NCI-H187 (cell line): ENCODE measurements at regions not wholly inside any gene's neighbourhood (a gene's known extent, or its start where the extent isn't known, plus 50 kb on each side); places are given as distances from the start of the nearest gene placed in this dataset.

Experiments
- DNase-seq, 2 experiments: peaks; one replicate each; lab custom pipeline; 2025; lab: John Stamatoyannopoulos, UW

DNA sequence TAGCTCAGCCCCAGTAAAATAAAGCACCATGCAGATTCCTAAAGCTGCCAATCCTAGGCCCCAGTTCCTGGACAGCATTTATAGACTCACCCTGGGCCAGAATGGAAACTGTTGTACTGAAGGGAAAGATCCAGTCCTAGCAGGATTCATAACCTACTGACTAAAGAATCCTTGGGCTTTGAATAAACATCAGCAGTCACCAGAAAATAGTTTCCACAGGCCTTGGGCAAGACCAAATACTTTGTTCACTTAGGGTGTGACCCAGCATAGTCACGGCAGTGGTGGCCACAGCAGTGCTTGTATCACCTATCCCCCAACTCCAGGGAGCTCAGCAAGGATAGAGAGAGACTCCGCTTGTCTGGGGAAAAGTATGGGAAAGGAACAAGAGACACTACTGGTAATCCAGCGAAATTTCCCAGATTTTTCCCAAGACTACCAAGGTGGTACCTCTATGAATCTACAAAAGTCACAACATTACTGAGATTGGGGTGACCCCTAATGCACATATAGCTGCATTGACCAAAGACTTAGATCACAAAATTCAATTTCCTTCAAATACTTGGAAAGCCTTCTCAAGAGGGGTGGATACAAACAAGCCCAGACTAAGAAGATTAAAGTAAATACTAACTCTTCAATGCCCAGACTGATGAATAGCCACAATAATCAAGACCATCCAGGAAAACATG is 748.1 kb upstream of the LRATD1 start:
- no peak for DNase-seq

DNA sequence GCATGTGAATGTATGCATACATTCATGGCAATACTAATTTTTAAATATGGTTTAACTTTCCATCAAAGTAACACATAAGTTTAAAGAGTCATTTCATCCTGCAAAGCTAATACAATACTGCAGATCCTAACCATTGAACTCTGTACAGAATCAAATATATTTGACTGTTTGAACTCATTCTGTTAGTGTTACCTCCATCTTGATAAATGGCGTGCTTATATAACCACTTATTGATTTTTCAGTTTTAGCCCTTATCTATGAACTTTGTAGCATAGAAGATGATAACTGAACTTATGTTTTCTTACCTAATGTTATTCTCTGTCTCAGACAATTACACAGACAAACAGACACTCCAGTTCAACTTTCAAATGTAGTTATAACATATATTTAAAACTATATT is 731.0 kb upstream of the LRATD1 start:
- DNase-seq, result no peak

DNA sequence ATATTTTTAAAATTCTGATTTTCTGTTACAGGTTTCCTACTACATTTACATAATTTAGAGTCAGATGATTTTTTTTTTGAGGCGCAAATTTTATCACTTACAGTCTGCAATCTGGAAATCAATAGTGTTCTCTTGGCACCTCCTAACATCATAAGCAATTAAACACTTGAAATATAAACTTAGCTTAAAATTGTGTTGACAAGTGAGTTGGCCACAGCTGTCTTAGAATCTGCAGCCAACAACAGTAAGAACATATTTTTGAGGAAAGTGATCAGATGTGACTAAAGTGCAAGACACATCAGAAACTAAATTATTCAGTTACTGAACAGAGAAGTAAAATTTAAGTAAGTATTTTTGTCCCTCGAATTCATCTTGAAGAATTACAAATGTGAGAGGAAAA is 726.7 kb upstream of the LRATD1 start:
- no peak for DNase-seq

DNA sequence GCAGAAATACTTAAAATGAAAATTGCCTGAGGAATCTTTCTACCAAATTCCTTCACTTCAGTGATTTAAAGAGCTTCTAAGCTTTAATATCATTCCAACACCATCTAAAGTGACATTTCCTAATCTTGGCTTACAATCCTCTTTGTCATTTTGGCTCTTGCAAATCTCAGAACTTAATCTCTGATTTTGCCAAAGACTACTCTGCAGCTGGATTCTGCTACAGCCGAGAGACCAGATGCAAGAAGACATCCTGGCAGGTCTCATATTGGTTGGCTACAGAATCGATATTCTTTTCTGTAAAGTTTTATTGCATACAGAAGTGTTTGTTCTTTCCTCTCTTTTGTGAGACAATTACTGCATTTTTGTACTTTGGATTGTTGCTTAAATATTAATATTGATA is 716.5 kb upstream of the LRATD1 start:
- no peak for DNase-seq

DNA sequence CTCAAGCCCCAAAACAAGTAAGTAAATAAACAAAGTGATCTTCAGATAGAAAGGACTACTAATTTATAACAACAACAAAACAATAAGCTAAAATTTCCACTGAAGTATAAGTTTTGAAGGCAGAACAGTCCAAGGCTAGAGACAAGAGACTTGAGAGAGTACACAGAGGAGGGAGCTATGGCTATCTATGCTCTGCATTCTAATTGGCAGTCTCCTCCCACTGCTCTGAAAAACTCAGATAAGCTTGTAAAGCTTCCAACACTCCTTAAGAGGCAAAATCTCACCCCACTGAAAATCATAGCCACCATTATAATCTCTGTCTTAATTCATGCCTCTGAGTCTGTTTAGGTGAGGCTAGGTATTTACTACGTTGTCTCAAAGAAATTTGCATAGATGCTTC is 714.6 kb upstream of the LRATD1 start:
- no peak for DNase-seq

DNA sequence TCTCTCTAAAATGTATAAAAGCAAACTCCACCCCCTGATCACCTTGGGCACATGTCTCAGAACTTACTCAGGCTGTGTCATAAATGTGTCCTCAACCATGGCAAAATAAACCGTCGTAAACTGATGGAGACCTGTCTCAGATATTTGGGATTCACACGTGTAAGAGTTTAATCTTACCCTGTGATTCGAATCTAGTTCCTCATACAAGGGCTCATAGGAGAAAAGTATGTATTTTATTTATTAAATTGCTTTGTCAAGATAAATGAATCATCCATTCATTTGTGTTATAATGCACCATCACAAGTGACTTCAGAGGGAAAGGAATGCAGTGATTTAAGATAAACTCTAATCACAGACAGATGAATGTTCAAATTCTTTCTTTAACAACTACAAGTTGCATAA is 712.5 kb upstream of the LRATD1 start:
- no peak for DNase-seq

DNA sequence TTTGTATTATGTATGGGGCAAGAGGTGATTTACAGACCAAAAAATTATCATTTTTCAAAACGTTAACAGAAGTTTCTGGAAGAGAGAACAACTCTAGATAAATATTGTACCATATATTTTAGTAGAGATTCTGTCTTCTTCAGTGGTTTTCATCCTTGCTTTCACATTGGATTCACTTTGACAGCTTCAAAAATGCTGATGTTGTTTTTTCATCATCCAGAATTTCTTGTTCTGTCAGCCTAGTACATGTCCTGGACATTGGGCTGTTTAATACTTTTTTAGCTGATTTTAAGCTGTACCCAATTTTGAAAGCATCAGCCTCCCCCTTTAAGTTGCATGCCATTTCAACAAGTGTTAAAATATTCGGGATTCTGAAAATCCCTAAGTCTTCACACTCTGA is 711.3 kb upstream of the LRATD1 start:
- no peak for DNase-seq

DNA sequence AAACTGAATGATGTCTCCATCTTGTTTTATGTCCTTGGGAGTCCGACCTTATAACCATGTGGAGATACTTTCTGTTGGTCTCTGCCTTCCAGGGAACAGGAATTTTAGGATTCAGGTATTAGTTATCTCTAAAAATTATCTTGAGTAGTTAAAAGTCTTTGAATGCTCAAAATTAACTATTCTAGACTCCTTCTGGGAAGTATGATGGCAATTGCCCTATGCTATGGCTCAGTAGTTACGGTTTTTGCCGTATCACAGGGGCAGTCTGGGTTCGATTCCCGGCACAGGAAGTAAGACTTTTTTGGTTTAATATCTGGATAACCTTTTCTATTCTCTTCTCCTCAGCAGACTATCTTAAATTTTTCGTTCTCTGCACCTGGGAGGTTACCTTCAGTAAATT is 708.7 kb upstream of the LRATD1 start:
- DNase-seq, result no peak

DNA sequence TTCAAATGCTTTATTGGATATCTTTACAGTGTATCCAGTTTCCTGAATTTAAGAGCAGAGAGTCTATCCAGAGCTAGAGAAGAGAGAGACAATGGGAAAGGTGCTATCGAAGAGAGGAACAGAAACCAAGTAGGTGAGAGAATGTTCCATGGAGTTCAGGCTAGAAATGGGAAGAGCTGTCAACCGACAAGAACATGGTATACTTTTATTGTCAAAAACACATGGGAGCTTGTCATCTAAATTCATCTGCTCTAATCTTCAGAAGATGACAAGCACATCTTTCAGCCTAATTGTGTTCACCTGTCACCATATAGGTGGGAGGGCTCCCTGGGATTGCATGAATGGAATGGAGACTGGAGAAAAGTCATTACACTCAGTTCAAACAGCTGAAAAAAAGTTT is 690.4 kb upstream of the LRATD1 start:
- no peak for DNase-seq

DNA sequence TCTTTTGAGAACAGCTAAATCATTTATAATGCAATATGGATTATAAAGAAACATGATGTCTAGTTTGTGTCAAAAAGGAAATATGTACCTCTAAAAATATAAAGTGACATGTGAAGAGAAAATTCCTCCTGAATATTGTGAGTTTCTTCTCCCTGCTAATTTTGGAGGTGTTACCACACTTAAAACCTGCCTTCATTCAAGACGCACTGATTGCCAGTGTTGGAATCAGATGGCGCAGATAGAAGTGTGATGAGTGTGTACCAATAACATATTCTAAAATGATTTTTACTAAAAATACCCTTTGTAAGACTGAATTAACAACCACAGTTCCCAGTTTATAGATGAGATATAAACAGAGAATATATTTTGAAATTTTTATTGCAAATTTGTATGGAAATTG is 681.8 kb upstream of the LRATD1 start:
- no peak for DNase-seq

DNA sequence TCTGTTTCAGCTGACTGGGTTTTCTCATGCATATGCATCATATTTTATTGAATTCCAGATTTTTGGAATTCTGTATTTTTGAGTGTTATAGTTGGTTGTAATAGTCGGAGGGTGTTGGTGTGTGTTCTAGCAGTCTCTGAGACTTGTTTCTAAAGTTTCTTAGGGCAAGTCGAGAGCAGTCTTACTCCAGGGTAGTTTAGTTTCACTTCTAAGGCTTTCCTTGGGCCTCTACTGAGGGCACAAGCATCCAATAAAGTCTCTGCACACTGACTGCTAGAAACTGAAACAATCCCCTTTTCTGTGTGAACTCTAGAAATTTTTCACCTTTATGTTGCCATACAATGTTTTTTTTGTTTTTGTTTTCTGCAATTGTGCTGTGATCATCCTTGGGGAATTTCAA is 663.7 kb upstream of the LRATD1 start:
- no peak for DNase-seq

DNA sequence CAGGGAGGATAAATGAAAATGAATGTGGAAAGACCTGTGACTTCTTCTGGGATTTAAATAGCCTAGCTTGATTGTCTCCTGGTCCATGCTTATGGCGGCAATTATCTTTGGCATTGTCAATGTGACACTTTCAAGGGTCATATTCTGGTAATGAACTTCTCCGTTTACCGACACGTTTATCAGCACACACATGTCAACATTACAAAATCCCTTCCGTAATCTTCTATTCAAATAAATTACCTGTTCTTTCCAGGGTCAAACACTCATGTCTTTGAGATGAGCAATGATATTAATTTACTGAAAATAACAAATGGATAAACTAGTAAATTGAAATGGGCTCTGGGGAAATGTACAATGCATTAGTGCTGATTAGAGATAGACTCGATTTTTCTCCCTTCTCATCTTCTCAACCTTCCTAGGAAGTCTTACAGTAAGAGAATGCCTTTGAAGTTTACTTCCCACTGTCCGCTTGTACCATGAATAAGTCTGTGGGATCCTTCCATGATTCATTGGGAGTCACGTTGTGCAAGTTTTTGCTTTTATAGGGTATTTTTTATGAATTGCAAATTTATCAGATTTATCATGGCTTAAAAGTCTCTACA is 646.3 kb upstream of the LRATD1 start:
- DNase-seq, result no peak

DNA sequence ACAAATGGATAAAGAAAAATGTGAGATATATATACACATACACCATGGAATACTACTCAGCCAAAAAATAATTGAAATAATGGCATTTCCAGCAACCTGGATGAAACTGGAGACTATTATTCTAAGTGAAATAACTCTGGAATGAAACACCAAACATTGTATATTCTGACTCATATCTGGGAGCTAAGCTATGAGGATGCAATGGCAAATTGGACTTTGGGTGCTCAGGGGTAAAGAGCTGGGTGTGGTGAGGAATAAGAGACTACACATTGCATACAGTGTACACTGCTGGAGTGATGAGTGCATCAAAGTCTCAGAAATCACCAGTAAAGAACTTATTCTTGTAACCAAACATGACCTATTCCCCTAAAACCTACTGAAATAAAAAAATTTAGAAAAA is 636.0 kb upstream of the LRATD1 start:
- no peak for DNase-seq

DNA sequence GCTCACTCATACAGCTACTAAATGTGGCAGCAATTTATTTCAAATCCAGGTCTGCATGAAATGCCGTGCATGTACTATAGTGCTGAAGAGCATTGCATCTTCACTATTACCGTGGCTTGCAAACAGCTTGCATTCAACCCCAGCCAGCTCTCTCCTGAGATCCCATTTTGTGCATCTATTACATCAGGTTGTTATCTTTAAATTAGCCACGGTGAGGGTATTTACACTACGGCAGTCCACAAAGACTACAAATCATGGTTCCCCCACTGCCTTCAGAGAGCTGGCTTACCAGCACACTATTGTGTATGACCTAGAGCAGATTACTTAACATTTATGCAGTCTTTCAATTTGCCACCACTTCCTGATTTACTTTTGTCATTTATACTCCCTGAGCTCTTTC is 621.3 kb upstream of the LRATD1 start:
- DNase-seq, result no peak

DNA sequence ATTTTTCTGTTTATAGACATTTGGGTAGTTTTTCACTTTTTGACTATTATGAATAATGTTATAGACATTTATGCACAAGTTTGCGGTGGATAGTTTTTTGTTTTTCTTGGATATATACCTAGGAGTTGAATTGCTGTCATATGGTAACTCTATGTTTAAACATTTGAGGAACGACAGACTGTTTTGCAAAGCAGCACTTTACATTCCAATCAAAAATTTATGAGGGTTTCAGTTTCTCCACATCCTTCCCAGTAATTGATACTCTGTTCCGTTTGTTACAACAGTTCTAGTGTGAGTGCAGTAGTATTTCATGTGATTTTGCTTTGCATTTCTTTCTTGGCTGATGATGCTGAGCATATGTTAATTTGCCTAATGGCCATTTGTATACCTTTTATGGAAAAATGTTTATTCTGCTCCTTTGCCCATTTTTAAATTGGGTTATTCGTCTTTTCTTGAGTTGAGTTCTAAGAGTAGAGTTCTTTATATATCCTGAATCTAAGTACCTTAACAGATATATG is 617.3 kb upstream of the LRATD1 start:
- DNase-seq, result no peak

DNA sequence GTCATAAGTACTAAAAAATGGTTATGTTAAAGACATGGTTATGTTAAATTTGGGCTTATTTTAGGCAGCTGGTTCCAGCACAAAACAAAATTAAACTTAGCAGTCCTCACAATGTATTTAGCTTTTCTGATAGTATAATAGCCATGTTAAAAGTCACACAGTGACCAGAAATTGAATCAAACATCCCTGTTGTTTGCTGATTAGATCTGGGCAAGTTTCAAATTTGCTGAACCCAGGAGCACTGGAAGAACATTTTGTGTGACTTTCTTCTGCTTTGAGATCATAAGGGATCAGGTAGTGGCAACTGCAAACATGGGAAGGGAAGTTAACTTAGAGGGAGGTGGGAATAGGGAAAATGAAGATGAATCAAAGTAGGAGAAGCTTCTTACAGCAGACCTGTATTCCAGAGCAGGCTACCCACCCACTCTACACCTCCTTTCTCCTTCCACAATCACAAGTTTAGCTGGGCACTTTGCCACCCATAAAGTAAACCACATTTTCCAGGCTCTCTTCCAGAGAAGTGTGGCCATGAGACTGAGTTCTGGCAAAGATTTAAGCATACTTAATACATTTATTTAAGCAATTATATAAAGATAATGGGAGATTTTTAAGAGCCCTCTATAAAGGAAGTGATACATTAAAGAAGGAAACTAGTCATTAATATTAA is 616.1 kb upstream of the LRATD1 start:
- no peak for DNase-seq

DNA sequence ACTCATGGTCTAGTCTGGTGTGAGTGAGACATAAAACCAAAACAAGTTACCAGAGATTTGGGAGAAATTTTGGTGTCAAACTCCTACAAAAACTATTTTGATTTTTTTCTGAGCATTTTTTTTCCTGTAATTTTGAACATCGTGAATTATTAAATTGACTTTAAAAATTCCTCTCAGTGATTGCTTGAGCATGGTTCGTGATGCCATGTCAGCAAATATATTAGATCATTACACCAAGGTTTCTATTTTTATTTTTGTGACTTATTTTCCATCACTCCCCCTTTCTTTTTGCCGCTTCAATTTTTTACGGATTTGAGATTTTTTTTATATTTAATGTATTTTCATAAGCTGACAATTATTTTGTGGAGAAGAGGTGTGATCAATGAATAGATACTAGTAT is 613.9 kb upstream of the LRATD1 start:
- no peak for DNase-seq

DNA sequence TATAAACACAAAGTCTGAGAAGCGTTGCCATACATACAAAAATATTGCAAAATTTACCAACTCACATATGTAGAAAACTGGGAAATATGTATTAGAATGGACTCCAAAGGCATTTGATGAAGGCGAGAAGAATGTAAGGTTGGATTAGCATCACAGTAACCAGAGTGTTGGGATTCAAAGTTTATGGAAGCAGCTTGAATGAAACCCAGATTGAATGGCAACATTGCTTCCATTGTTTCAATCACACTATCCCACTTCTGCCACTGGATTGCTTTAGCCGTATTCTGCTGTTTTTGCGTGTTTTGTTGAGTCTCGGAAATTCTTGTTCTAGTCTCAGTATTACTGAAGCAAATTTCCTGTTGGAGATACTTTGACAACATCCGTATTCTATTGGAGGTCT is 609.0 kb upstream of the LRATD1 start:
- DNase-seq, result no peak

DNA sequence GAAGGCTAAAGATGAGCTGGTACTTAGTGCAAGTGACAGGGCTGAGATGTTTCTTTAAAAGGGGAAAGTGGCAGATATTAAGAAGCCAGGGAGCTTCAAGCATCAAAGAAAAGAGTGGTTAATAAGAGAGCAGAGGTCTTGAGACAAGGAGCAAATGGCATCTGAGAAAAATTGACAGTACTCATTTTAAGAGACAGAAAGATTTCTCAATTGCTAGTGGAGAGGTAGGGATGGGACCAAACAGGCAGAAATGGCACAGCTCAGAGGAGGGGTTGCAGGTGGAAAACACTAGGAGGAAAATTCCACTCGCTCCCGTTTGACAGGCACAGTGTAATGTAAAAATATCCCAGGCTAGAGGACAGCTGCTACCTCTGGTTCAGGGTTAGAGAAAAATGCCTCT is 593.4 kb upstream of the LRATD1 start:
- no peak for DNase-seq

DNA sequence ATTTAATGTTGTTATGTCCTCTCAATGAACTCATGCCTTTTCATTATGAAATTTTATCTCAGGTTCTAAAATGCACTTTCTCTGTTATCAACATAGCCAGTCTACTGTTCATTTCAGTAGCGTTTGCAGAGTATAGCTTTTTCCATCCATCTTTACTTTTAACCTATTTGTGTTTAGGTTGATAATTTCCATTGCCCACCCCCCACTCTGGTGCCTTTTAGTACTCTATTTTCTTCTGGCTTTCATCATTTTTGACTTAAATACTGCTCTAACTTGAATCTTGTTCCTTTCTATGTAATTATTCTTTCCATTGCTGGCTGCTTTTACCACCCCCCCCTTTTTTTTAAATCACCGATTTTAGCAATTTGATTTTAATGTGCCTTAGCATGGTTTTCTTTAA is 585.0 kb upstream of the LRATD1 start:
- no peak for DNase-seq

DNA sequence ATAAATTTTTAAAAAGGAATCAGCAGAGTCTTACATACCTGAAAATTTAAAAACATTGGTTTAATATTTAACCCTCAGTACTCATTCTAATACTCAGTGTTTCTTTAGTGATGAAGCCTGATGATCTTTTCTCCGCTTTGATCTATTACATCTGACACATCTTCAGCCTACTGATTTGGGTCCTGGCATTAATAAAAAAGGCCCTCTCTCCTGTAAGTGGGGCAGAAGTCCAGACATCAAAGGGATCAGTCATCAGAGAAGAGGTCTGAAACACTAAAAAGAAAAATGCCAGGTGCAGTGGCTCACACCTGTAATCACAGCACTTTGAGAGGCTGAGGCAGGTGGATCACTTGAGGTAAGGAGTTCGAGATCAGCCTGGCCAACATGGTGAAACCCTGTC is 581.1 kb upstream of the LRATD1 start:
- DNase-seq, result no peak

DNA sequence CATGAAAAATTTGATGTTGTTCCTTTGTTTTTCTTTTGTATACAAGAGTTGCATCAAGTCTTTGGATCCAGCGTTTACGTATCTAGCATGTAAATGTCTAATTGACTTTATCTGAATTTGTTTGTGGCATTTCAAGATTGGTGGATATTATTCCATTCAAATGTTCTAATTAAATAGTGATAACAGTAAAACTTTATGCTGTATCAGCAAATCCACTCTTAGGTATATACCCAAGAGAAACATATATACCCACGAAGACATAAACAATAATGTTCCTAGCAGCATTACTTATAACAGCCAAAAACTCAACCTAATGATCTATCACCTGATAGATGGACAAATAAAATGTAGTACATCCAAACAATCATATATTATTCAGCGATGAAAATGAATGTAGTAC is 579.4 kb upstream of the LRATD1 start:
- no peak for DNase-seq

DNA sequence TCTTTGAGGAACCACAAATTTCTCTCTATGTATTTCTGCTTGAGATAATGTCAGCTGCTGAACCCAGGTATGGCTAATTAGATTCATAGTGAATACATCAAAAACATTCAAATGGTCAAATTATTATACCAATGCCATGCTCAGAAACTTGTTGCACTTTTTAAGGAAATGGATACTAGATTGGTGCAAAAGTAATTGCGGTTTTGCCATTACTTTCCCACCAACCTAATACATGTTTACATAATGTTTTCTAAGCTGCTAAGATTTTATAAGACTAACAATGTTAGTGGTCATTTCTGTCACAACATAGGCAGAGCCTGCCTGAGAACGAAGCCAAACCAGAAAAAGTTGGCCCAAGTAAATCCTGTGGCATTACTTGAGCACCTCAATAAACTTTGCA is 568.2 kb upstream of the LRATD1 start:
- DNase-seq, result no peak

DNA sequence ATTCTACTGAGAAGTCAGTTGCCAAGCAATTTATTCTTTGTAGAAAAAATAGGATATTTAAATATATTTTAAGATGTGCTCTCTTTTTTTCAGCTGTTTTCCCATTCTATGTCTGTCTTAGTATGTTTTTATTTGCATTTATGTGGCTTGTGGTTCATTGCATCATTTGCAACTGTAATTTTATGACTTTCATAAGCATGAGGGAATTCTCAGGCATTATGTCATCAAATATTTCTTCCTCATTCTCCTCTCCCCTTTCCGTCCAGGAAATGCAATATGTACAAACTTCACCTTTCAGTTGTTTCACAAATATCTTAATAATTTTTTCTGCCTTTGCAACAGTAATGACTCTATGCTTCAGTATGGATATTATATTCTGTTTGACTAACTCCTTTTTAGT is 560.2 kb upstream of the LRATD1 start:
- DNase-seq, result no peak
